ENCODE measurements at regions not wholly inside any gene's neighbourhood (a gene's known extent, or its start where the extent isn't known, plus 50 kb on each side); places are given as distances from the start of the nearest gene placed in this dataset.
"Not testable (repeated sequence)": the region's sequence is repeated elsewhere in the genome, so short reads cannot be mapped to it uniquely, and the experiment has no call there.

DNA sequence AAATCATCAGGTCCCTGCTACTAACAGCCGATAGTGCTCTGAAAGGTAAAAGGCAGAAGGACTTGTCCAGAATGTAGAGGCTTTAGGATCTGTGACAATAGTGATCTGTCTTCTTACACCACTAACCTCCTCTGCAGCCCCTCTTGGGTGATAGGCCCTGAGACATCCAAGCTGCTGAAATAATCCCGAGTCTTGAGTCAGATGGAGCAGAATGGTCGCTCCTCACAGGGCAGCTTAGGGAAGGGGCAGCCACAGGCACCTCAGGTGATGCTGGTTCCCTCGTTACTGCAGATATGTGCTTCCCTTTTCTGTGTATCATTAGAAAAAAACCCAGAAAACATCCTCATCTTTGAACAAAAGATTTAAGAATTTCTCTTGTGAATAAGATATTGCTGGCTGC, 157.1 kb upstream of the DLX2 start:
- TF ChIP-seq YY1 (IDR thresholded peaks at IDR 0.05; ENCODE audit: insufficient read depth, insufficient read length) (no peak), SUZ12 (IDR thresholded peaks at IDR 0.05; ENCODE audit: extremely low read depth, insufficient read depth, insufficient read length) (no peak), ZNF274 (IDR thresholded peaks at IDR 0.05; ENCODE audit: low read depth, low read length) (no peak)
- no peaks in the 10 kb centered on the region for H3K9me3 ChIP-seq (ENCODE audit: insufficient read depth, low read length)
- no peak overlapping the region for H3K4me3 ChIP-seq (ENCODE audit: insufficient read length, low read depth)
- no peak for DNase-seq (ENCODE audit: low read depth, low spot score)
- H3K36me3 ChIP-seq (ENCODE audit: insufficient read depth, insufficient read length, low read length) = no peaks in the 10 kb centered on the region
- H3K9ac ChIP-seq (ENCODE audit: insufficient read length, low read depth) = no peak overlapping the region
- no peaks in the 10 kb centered on the region for H3K27me3 ChIP-seq (ENCODE audit: insufficient read depth, insufficient read length)
- H3K4me1 ChIP-seq (ENCODE audit: insufficient read depth, insufficient read length) = no peaks in the 10 kb centered on the region

DNA sequence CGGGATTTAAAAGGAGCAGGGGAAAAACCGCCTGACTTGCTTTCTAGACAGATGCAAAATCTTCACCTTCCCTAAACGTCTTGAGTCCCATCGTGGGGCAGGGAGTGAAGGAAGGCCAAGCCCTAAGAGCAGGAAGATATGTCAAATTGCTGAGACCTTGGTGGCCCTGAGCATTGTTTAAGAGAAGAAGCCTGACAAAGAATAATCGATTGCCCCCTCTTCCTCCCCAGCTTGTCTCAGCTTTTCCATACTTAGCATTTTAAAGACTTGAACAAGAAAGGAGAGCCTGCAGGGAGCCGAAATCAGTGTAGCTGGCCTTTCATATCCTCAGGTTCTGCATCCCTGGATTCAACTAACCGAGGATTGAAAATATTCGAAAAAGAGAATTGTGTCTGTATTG, 157.6 kb upstream of the DLX2 start:
- no peak for TF ChIP-seq SUZ12 (IDR thresholded peaks at IDR 0.05; ENCODE audit: extremely low read depth, insufficient read depth, insufficient read length)
- no peak for TF ChIP-seq ZNF274 (IDR thresholded peaks at IDR 0.05; ENCODE audit: low read depth, low read length)
- TF ChIP-seq YY1 (IDR thresholded peaks at IDR 0.05; ENCODE audit: insufficient read depth, insufficient read length) = no peak
- Histone ChIP-seq H3K4me1 (ENCODE audit: insufficient read depth, insufficient read length) (no peaks in the 10 kb centered on the region), H3K9ac (ENCODE audit: insufficient read length, low read depth) (no peak overlapping the region), H3K27me3 (ENCODE audit: insufficient read depth, insufficient read length) (no peaks in the 10 kb centered on the region), H3K36me3 (ENCODE audit: insufficient read depth, insufficient read length, low read length) (no peaks in the 10 kb centered on the region), H3K9me3 (ENCODE audit: insufficient read depth, low read length) (no peaks in the 10 kb centered on the region), H3K4me3 (ENCODE audit: insufficient read length, low read depth) (no peak overlapping the region)
- DNase-seq (ENCODE audit: low read depth, low spot score) = no peak

DNA sequence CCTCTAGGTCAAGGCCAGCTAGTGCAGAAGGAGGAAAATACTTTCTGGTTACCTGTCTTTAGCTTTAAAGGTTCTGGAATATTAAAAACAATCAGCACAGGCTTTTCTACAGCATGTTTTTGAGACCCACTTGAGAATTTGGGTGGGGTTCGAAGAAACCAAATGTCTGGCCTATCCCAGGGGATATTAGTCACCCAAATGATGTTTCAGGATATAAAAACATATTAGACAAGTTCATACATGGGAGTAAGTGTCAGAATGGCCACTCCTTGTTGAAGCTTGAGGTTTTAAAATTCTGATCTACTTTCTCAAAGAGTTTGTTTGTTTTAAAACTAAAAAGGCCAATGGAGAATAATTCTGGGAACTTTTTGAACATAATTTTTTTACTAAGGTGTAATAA, 158.6 kb upstream of the DLX2 start:
- Histone ChIP-seq H3K36me3 (ENCODE audit: insufficient read depth, insufficient read length, low read length) (no peaks in the 10 kb centered on the region), H3K27me3 (ENCODE audit: insufficient read depth, insufficient read length) (no peaks in the 10 kb centered on the region), H3K4me3 (ENCODE audit: insufficient read length, low read depth) (no peak overlapping the region), H3K9ac (ENCODE audit: insufficient read length, low read depth) (no peak overlapping the region), H3K4me1 (ENCODE audit: insufficient read depth, insufficient read length) (no peaks in the 10 kb centered on the region), H3K9me3 (ENCODE audit: insufficient read depth, low read length) (no peaks in the 10 kb centered on the region)
- no peak for TF ChIP-seq ZNF274 (IDR thresholded peaks at IDR 0.05; ENCODE audit: low read depth, low read length)
- no peak for TF ChIP-seq SUZ12 (IDR thresholded peaks at IDR 0.05; ENCODE audit: extremely low read depth, insufficient read depth, insufficient read length)
- no peak for TF ChIP-seq YY1 (IDR thresholded peaks at IDR 0.05; ENCODE audit: insufficient read depth, insufficient read length)
- DNase-seq (ENCODE audit: low read depth, low spot score) = no peak

DNA sequence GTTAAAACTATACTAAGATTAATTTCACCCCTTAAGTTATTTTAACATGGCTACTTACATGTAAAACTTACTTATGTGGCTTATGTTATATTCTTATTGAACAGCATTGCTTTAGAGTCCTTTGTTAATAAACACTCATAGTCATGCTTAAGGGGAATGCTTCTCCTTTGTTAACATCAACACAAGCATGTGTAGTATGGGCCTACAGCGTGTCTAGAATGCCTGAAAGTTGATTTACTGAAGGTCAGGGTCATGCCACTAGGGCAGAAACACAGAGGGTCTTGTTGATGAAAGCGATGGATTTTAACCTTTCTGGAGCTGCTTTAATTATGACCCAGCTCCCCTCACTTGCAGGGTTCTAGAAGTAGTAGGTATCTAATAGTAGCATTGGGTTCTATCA, 159.8 kb upstream of the DLX2 start:
- Histone ChIP-seq H3K9me3 (ENCODE audit: insufficient read depth, low read length) (no peaks in the 10 kb centered on the region), H3K4me1 (ENCODE audit: insufficient read depth, insufficient read length) (no peaks in the 10 kb centered on the region), H3K4me3 (ENCODE audit: insufficient read length, low read depth) (no peak overlapping the region), H3K27me3 (ENCODE audit: insufficient read depth, insufficient read length) (no peaks in the 10 kb centered on the region), H3K9ac (ENCODE audit: insufficient read length, low read depth) (no peak overlapping the region), H3K36me3 (ENCODE audit: insufficient read depth, insufficient read length, low read length) (no peaks in the 10 kb centered on the region)
- TF ChIP-seq YY1 (IDR thresholded peaks at IDR 0.05; ENCODE audit: insufficient read depth, insufficient read length) (no peak), SUZ12 (IDR thresholded peaks at IDR 0.05; ENCODE audit: extremely low read depth, insufficient read depth, insufficient read length) (no peak), ZNF274 (IDR thresholded peaks at IDR 0.05; ENCODE audit: low read depth, low read length) (no peak)
- DNase-seq (ENCODE audit: low read depth, low spot score) = no peak

DNA sequence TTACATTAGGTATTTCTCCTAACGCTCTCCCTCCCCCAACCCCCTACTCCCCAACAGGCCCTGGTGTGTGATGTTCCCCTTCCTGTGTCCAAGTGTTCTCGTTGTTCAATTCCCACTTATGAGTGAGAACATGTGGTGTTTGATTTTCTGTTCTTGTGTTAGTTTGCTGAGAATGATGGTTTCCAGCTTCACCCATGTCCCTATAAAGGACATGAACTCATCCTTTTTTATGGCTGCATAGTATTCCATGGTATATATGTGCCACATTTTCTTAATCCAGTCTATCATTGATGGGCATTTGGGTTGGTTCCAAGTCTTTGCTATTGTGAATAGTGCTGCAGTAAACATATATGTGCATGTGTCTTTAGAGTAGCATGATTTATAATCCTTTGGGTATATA, 162.1 kb upstream of the DLX2 start:
- H3K4me1 ChIP-seq (ENCODE audit: insufficient read depth, insufficient read length); H3K9ac ChIP-seq (ENCODE audit: insufficient read length, low read depth); H3K9me3 ChIP-seq (ENCODE audit: insufficient read depth, low read length); DNase-seq (ENCODE audit: low read depth, low spot score); H3K4me3 ChIP-seq (ENCODE audit: insufficient read length, low read depth); H3K27me3 ChIP-seq (ENCODE audit: insufficient read depth, insufficient read length); H3K36me3 ChIP-seq (ENCODE audit: insufficient read depth, insufficient read length, low read length): not testable (repeated sequence)

DNA sequence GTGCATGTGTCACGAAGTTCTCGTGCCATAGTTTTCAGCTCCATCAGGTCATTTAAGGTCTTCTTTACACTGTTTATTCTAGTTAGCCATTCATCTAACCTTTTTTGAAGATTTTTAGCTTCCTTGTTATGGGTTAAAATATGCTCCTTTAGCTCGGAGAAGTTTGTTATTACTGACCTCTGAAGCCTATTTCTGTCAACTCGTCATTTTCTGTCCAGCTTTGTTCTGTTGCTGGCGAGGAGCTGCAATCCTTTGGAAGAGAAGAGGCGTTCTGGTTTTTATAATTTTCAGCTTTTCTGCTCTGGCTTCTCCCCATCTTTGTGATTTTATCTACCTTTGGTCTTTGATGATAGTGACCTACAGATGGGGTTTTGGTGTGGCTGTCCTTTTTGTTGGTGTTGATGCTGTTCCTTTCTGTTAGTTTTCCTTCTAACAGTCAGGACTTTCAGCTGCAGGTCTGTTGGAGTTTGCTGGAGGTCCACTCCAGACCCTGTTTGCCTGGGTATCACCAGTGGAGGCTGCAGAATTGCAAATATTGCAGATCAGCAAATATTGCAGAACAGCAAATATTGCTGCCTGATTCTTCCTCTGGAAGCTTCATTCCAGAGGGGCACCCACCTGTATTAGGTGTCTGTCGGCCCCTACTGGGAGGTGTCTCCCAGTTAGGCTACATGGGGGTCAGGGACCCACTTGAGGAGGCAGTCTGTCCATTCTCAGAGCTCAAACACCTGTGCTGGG, 157.7 kb upstream of the ITGA6 start:
- H3K4me3 ChIP-seq (ENCODE audit: insufficient read length, low read depth); H3K9ac ChIP-seq (ENCODE audit: insufficient read length, low read depth): not testable (repeated sequence)

DNA sequence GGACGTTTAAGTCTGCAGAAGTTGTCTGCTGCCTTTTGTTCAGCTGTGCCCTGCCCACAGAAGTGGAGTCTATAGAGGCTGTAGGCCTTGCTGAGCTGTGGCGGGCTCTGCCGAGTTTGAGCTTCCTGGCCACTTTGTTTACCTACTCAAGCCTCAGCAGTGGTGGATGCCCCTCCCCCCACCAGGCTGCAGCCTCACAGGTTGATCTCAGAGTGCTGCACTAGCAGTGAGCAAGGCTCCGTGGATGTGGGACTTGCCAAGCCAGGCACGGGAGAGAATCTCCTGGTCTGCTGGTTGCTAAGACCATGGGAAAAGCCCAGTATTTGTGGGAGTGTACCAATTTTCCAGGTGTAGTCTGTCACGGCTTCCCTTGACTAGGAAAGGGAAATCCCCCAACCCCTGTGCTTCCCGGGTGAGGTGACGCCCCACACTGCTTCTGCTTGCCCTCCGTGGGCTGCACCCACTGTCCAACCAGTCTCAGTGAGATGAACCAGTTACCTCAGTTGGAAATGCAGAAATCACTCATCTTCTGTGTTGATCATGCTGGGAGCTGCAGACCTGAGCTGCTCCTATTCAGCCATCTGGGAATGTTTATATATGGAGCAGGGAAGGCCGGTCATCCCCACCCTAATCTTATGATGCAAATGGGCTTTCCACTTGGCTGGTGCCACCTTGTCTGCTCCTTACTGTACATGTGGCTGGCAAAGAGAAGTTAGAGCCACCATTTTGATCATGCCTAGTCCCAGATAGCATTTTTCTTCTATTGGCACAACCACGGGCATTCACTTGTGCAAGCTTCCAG, 156.9 kb upstream of the ITGA6 start:
- TF ChIP-seq SUZ12 (IDR thresholded peaks at IDR 0.05; ENCODE audit: extremely low read depth, insufficient read depth, insufficient read length) = no peak
- TF ChIP-seq ZNF274 (IDR thresholded peaks at IDR 0.05; ENCODE audit: low read depth, low read length) = no peak
- TF ChIP-seq YY1 (IDR thresholded peaks at IDR 0.05; ENCODE audit: insufficient read depth, insufficient read length) = no peak
- Histone ChIP-seq H3K4me1 (ENCODE audit: insufficient read depth, insufficient read length) (peaks cover 5% of the 10 kb centered on the region), H3K27me3 (ENCODE audit: insufficient read depth, insufficient read length) (no peaks in the 10 kb centered on the region), H3K9ac (ENCODE audit: insufficient read length, low read depth) (no peak overlapping the region), H3K36me3 (ENCODE audit: insufficient read depth, insufficient read length, low read length) (no peaks in the 10 kb centered on the region), H3K4me3 (ENCODE audit: insufficient read length, low read depth) (no peak overlapping the region), H3K9me3 (ENCODE audit: insufficient read depth, low read length) (no peaks in the 10 kb centered on the region; the same call in 1 of the 2 replicates)
- DNase-seq (ENCODE audit: low read depth, low spot score) = no peak

More for the DNA sequence above, 157.7 kb upstream of the ITGA6 start:
- DNase-seq (ENCODE audit: low read depth, low spot score); H3K9me3 ChIP-seq (ENCODE audit: insufficient read depth, low read length); H3K4me1 ChIP-seq (ENCODE audit: insufficient read depth, insufficient read length); H3K27me3 ChIP-seq (ENCODE audit: insufficient read depth, insufficient read length); H3K36me3 ChIP-seq (ENCODE audit: insufficient read depth, insufficient read length, low read length): not testable (repeated sequence)

All from NT2/D1 (cell line).